ENCODE measurements at regions not wholly inside any gene's neighbourhood (a gene's known extent, or its start where the extent isn't known, plus 50 kb on each side); places are given as distances from the start of the nearest gene placed in this dataset.

DNA sequence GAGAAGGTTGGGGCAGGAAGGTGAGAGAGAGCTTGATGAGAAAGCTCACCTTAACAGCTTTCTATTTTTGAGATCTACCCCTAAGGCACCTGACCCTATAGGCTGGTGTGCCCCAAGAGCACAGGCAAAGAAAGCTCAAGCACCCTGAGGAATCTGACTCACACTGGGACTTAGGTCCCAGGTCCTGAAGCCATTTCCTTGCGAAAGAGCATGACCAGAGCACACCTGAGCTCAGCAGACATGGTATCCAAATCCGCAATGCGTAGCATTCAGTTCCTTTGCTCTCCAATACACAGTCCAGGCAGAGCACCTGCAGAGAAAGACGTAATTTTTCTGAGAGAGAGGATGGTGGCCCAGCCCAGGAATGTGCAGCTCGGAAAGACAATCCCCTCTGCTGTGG, 112.1 kb upstream of the LPP start:
- TF ChIP-seq, protein P1, sequence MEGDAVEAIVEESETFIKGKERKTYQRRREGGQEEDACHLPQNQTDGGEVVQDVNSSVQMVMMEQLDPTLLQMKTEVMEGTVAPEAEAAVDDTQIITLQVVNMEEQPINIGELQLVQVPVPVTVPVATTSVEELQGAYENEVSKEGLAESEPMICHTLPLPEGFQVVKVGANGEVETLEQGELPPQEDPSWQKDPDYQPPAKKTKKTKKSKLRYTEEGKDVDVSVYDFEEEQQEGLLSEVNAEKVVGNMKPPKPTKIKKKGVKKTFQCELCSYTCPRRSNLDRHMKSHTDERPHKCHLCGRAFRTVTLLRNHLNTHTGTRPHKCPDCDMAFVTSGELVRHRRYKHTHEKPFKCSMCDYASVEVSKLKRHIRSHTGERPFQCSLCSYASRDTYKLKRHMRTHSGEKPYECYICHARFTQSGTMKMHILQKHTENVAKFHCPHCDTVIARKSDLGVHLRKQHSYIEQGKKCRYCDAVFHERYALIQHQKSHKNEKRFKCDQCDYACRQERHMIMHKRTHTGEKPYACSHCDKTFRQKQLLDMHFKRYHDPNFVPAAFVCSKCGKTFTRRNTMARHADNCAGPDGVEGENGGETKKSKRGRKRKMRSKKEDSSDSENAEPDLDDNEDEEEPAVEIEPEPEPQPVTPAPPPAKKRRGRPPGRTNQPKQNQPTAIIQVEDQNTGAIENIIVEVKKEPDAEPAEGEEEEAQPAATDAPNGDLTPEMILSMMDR (IDR thresholded peaks at IDR 0.05; ENCODE audit: low read depth, low read length, poor library complexity, severe bottlenecking) = no peak
- TF ChIP-seq EZH2phosphoT487 (IDR thresholded peaks at IDR 0.05; ENCODE audit: borderline replicate concordance, low read length) = no peak
